Neuronal stem cell (in vitro differentiated cells): ENCODE measurements at regions not wholly inside any gene's neighbourhood (a gene's known extent, or its start where the extent isn't known, plus 50 kb on each side); places are given as distances from the start of the nearest gene placed in this dataset.
"Not testable (repeated sequence)": the region's sequence is repeated elsewhere in the genome, so short reads cannot be mapped to it uniquely, and the experiment has no call there.

ENCODE experiments used
- DNase-seq: peaks from one replicate; pipeline ENCODE4 v3.0.0-alpha.2; 2013; ENCODE audit warnings: low spot score
- H2AFZ ChIP-seq: one replicate; pipeline ENCODE4 v1.6.1; 2013; ENCODE audit warnings: mild to moderate bottlenecking, low read length, inconsistent platforms
- H2AK5ac ChIP-seq: 2 replicates; pipeline ENCODE4 v1.6.1; 2013; ENCODE audit warnings: low read depth, mild to moderate bottlenecking, inconsistent platforms, low read length, moderate library complexity, mixed read lengths
- H2BK120ac ChIP-seq: 2 replicates; pipeline ENCODE4 v1.6.1; 2013; ENCODE audit warnings: low read depth, mild to moderate bottlenecking, inconsistent platforms, low read length, moderate library complexity, mixed read lengths
- H2BK12ac ChIP-seq: one replicate; pipeline ENCODE4 v1.6.1; 2013; ENCODE audit warnings: low read length, inconsistent platforms
- H2BK15ac ChIP-seq: 2 replicates; pipeline ENCODE4 v1.6.1; 2013; ENCODE audit warnings: mild to moderate bottlenecking, low read length, inconsistent platforms, mixed read lengths
- H2BK5ac ChIP-seq: one replicate; pipeline ENCODE4 v1.6.1; 2013; ENCODE audit warnings: inconsistent platforms, mild to moderate bottlenecking, low read length, moderate library complexity
- H3K14ac ChIP-seq: one replicate; pipeline ENCODE4 v1.6.1; 2013; ENCODE audit warnings: low read length, inconsistent platforms
- H3K18ac ChIP-seq: 2 replicates; pipeline ENCODE4 v1.6.1; 2013; ENCODE audit warnings: low read length, inconsistent platforms
- H3K23ac ChIP-seq: 2 replicates; pipeline ENCODE4 v1.6.1; 2013; ENCODE audit warnings: low read depth, mild to moderate bottlenecking, mixed read lengths, low read length, inconsistent platforms; ENCODE audit not compliant: poor library complexity
- H3K27ac ChIP-seq: replicated peaks from 3 replicates; pipeline ENCODE4 v1.5.1; 2013; ENCODE audit warnings: low read length, inconsistent platforms
- H3K27me3 ChIP-seq, 3 experiments: 2 replicates each; pipeline ENCODE4 v1.6.1; 2013; ENCODE audit warnings: low read length in 3 of 3, mild to moderate bottlenecking in 2 of 3, inconsistent platforms in 1 of 3, low read depth in 1 of 3, mixed read lengths in 1 of 3, moderate library complexity in 1 of 3; ENCODE audit not compliant: control insufficient read depth in 3 of 3, insufficient read depth in 3 of 3
- H3K36me3 ChIP-seq, 2 donors: replicated peaks in 1 of 2; 2 replicates each; pipeline ENCODE4 v1.6.1; 2013; ENCODE audit warnings: low read length in 2 of 2; ENCODE audit not compliant: control insufficient read depth in 2 of 2, insufficient read depth in 2 of 2
- H3K4ac ChIP-seq: 2 replicates; pipeline ENCODE4 v1.6.1; 2013; ENCODE audit warnings: inconsistent platforms, mild to moderate bottlenecking, low read length, moderate library complexity
- H3K4me1 ChIP-seq, 2 donors: 1 replicate in 1 of 2; 2 replicates in 1 of 2; pipeline ENCODE4 v1.6.1; 2013; ENCODE audit warnings: low read length in 2 of 2, low read depth in 1 of 2; ENCODE audit not compliant: control insufficient read depth in 2 of 2, insufficient read depth in 1 of 2
- H3K4me2 ChIP-seq: one replicate; pipeline ENCODE4 v1.6.1; 2013; ENCODE audit warnings: mild to moderate bottlenecking, low read length, inconsistent platforms; ENCODE audit not compliant: insufficient read depth, poor library complexity, severe bottlenecking
- H3K4me3 ChIP-seq, 2 donors: 2 replicates each; pipeline ENCODE4 v1.5.1; 2013; ENCODE audit warnings: low read length in 2 of 2, mild to moderate bottlenecking in 2 of 2, inconsistent platforms in 1 of 2, moderate library complexity in 1 of 2
- H3K79me1 ChIP-seq: one replicate; pipeline ENCODE4 v1.6.1; 2013; ENCODE audit warnings: low read depth, mild to moderate bottlenecking, inconsistent platforms, low read length, moderate library complexity
- H3K9ac ChIP-seq: one replicate; pipeline ENCODE4 v1.6.1; 2013; ENCODE audit warnings: mild to moderate bottlenecking, low read depth, low read length, inconsistent platforms; ENCODE audit not compliant: poor library complexity
- H3K9me3 ChIP-seq, 2 donors: replicated peaks in 1 of 2; 2 replicates each; pipeline versions ENCODE3 to v1.6.1; 2013; ENCODE audit warnings: low read length in 2 of 2, mild to moderate bottlenecking in 2 of 2, inconsistent platforms in 1 of 2, low read depth in 1 of 2, mixed read lengths in 1 of 2, moderate library complexity in 1 of 2; ENCODE audit not compliant: control insufficient read depth in 2 of 2, insufficient read depth in 1 of 2
- H4K8ac ChIP-seq: one replicate; pipeline ENCODE4 v1.6.1; 2013; ENCODE audit warnings: low read depth, mild to moderate bottlenecking, inconsistent platforms, low read length, moderate library complexity
- H4K91ac ChIP-seq: one replicate; pipeline ENCODE4 v1.6.1; 2013; ENCODE audit warnings: low read length, low read depth, mild to moderate bottlenecking, inconsistent platforms; ENCODE audit not compliant: poor library complexity
- WGBS, 2 donors: extraction: QIAGEN DNeasy Blood & Tissue Kit; methylation state at CpG; one replicate each; pipeline ENCODE4 v1.1.7; 2013; ENCODE audit warnings: missing lambda C conversion rate in 2 of 2, mixed read lengths in 1 of 2; ENCODE audit not compliant: insufficient read length in 2 of 2, insufficient replicate concordance in 1 of 2; ENCODE audit errors: extremely low coverage in 2 of 2; 5-methylcytosine and 5-hydroxymethylcytosine counted together

DNA sequence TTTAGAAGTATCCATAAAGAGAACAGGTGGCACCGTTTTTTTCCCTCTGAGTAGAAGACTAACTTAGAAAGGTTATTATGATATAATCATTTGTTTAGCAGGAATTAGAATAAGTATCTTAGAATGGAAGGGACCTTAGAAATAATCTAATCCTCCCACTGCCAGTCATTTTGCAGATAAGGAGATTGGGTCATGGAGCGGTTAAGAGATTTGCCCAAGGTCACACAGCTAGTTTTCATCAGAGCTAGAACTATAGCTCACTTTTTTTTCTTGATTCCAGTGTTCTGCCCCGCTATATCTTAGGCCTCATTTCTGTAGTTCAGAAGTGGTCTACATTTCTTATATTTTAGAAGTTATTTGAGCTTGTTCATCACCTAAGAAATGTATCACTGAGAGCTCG is 139.6 kb downstream of the PRL start:
- Histone ChIP-seq H3K9ac (no peak overlapping the region), H3K27me3 (no peaks in the 10 kb centered on the region), H3K36me3 (peaks cover 1 to 3% of the 10 kb centered on the region in 2 donors), H3K4me1 (peaks cover 0 to 9% of the 10 kb centered on the region in 2 donors), H3K9me3 (peaks cover 0 to 20% of the 10 kb centered on the region in 2 donors), H2BK120ac (no peak overlapping the region), H2BK15ac (no peak overlapping the region), H3K4me2 (no peak overlapping the region), H3K14ac (no peak overlapping the region), H2BK5ac (no peak overlapping the region), H3K79me1 (no peaks in the 10 kb centered on the region), H2AK5ac (no peak overlapping the region), H2AFZ (no peak overlapping the region), H3K23ac (no peak overlapping the region), H3K4me3 (no peak overlapping the region), H2BK12ac (no peak overlapping the region), H3K18ac (no peak overlapping the region), H4K91ac (no peak overlapping the region), H4K8ac (no peak overlapping the region), H3K27ac (no peak overlapping the region), H3K4ac (no peak overlapping the region)
- DNase-seq: no peak
- no CpG with 5 or more reads among the region's 4 CpGs for WGBS, 2 donors

DNA sequence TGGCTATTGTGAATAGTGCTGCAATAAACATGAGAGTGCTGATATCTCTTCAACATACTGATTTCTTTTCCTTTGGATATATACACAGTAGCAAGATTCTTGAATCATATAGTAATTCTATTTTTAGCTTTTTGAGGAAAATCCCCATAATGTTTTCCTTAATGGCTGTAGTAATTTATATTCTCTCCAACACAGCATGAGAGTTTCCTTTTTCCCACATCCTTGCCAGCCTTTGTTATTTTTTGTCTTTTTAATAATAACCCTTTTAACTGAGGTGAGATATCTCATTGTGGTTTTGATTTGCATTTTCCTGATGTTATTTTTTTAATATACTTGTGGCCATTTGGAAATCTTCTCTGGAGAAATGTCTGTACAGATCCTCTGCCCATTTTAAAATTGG is 132.6 kb downstream of the PRL start:
- Histone ChIP-seq H3K4ac (no peak overlapping the region), H3K14ac (no peak overlapping the region), H3K18ac (no peak overlapping the region), H4K8ac (no peak overlapping the region), H3K9ac (no peak overlapping the region), H2BK15ac (no peak overlapping the region), H4K91ac (no peak overlapping the region), H3K23ac (no peak overlapping the region), H3K36me3 (peaks cover 0 to 3% of the 10 kb centered on the region in 2 donors), H3K27me3 (no peaks in the 10 kb centered on the region), H2AFZ (no peak overlapping the region), H3K79me1 (no peaks in the 10 kb centered on the region), H2BK5ac (no peak overlapping the region), H2BK120ac (no peak overlapping the region), H3K4me1 (no peaks in the 10 kb centered on the region), H2BK12ac (no peak overlapping the region), H3K4me3 (no peak overlapping the region), H3K4me2 (no peak overlapping the region), H3K27ac (no peak overlapping the region), H2AK5ac (no peak overlapping the region), H3K9me3 (peaks cover 0 to 28% of the 10 kb centered on the region in 2 donors)
- no peak for DNase-seq

DNA sequence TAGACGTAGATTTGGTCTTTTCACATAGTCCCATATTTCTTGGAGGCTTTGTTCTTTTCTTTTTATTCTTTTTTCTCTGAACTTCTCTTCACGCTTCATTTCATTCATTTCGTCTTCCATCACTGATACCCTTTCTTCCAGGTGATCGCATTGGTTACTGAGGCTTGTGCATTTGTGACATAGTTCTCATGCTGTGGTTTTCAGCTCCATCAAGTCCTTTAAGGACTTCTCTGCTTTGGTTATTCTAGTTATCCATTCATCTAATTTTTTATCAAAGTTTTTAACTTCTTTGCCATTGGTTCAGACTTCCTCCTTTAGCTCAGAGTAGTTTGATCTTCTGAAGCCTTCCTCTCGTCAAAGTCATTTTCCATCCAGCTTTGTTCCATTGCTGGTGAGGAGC is 125.8 kb downstream of the PRL start:
- DNase-seq, H3K9ac ChIP-seq, H3K4me1 ChIP-seq, H2AFZ ChIP-seq, H3K14ac ChIP-seq, H3K79me1 ChIP-seq, H3K4me3 ChIP-seq, H2BK5ac ChIP-seq, H3K27me3 ChIP-seq, H2BK12ac ChIP-seq, H2BK15ac ChIP-seq, H3K4me2 ChIP-seq, H3K23ac ChIP-seq, H3K36me3 ChIP-seq, H3K27ac ChIP-seq, H2AK5ac ChIP-seq, H4K91ac ChIP-seq, H4K8ac ChIP-seq, H2BK120ac ChIP-seq, H3K18ac ChIP-seq, H3K4ac ChIP-seq: not testable (repeated sequence)
- WGBS, 2 donors: no CpG with 5 or more reads among the region's 5 CpGs
- H3K9me3 ChIP-seq: peaks cover 18 to 38% of the 10 kb centered on the region in 2 donors

DNA sequence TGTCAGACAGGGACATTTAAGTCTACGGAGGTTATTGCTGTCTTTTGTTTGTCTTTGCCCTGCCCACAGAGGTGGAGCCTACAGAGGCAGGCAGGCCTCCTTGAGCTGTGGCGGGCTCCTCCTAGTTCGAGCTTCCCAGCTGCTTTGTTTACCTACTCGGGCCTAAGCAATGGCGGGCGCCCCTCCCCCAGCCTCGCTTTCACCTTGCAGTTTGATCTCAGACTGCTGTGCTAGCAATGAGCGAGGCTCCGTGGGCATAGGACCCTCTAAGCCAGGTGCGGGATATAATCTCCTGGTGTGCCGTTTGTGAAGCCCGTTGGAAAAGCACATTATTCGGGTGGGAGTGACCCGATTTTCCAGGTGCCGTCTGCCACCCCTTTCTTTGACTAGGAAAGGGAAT is 125.0 kb downstream of the PRL start:
- no CpG with 5 or more reads among the region's 15 CpGs for WGBS, 2 donors
- H2AFZ ChIP-seq, H3K79me1 ChIP-seq, H3K23ac ChIP-seq, H3K14ac ChIP-seq, H3K4me1 ChIP-seq, H3K27me3 ChIP-seq, H2BK120ac ChIP-seq, H4K91ac ChIP-seq, H3K27ac ChIP-seq, H3K36me3 ChIP-seq, H3K4me2 ChIP-seq, H2BK12ac ChIP-seq, H2BK5ac ChIP-seq, H2BK15ac ChIP-seq, DNase-seq, H3K9ac ChIP-seq, H2AK5ac ChIP-seq, H4K8ac ChIP-seq, H3K18ac ChIP-seq, H3K4ac ChIP-seq, H3K4me3 ChIP-seq: not testable (repeated sequence)
- peaks cover 18 to 37% of the 10 kb centered on the region in 2 donors for H3K9me3 ChIP-seq
